Fibroblast of pulmonary artery (primary cell): ENCODE measurements at regions not wholly inside any gene's neighbourhood (a gene's known extent, or its start where the extent isn't known, plus 50 kb on each side); places are given as distances from the start of the nearest gene placed in this dataset.

Experiments used
- DNase-seq: peaks from one replicate; pipeline ENCODE4 v3.0.0-alpha.2; 2010; ENCODE audit warnings: low read depth
- H3K4me3 ChIP-seq: replicated peaks from 2 replicates; pipeline ENCODE4 v1.5.1; 2011; ENCODE audit warnings: low read depth, mild to moderate bottlenecking, control low read depth, low read length, moderate library complexity
- TF ChIP-seq, protein P1 (sequence below): IDR thresholded peaks from 2 replicates; pipeline ENCODE4 v1.5.1; 2011; ENCODE audit warnings: mild to moderate bottlenecking, control low read depth, low read length, inconsistent platforms; ENCODE audit errors: missing control alignments

DNA sequence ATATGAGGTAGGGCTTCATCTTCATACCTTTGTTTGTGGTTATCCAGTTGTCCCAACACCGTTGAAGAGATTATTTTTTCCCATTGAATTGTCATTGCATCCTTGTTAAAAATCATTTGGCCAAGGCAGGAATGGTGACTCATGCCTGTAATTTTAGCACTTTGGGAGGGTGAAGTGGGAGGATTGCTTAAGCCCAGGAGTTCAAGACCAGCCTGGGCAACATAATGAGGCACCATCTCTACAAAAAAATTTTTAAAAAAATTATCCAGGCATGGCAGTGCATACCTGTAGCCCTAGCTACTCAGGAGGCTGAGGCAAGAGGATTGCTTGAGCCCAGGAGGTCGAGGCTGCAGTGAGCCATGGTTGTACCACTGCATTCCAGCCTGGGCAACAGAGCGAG lies 223.9 kb downstream of the TANC2 start:
- peak; percentile 24 for DNase-seq
- TF ChIP-seq, protein P1, sequence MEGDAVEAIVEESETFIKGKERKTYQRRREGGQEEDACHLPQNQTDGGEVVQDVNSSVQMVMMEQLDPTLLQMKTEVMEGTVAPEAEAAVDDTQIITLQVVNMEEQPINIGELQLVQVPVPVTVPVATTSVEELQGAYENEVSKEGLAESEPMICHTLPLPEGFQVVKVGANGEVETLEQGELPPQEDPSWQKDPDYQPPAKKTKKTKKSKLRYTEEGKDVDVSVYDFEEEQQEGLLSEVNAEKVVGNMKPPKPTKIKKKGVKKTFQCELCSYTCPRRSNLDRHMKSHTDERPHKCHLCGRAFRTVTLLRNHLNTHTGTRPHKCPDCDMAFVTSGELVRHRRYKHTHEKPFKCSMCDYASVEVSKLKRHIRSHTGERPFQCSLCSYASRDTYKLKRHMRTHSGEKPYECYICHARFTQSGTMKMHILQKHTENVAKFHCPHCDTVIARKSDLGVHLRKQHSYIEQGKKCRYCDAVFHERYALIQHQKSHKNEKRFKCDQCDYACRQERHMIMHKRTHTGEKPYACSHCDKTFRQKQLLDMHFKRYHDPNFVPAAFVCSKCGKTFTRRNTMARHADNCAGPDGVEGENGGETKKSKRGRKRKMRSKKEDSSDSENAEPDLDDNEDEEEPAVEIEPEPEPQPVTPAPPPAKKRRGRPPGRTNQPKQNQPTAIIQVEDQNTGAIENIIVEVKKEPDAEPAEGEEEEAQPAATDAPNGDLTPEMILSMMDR: no peak
- no peak overlapping the region for H3K4me3 ChIP-seq

DNA sequence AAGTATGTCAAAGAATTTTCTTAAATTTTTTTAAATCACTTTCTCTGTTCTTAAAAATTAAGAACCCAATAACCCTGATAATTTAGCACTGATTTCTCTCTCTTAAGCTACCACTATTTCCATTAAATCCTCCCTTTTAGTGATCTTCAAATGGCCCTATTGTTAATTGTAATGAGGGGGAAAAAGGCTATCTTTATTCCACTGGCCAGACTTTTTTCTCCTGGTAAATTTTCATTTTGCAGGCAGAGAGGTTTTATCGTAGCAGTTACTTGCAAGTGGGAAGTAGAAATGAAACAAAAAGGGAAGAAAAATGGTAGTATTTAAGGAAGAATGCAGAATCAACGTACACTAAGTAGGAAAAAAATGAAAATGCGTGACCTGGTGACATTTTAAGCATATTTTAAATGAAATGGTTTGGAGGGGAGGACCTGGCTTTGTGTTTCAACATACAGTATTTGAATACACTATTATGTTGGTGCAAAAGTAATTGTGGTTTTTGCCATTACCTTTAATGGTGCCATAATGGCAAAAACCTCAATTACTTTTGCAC lies 224.9 kb downstream of the TANC2 start:
- no peak overlapping the region for H3K4me3 ChIP-seq
- TF ChIP-seq, protein P1: no peak
- DNase-seq: no peak

DNA sequence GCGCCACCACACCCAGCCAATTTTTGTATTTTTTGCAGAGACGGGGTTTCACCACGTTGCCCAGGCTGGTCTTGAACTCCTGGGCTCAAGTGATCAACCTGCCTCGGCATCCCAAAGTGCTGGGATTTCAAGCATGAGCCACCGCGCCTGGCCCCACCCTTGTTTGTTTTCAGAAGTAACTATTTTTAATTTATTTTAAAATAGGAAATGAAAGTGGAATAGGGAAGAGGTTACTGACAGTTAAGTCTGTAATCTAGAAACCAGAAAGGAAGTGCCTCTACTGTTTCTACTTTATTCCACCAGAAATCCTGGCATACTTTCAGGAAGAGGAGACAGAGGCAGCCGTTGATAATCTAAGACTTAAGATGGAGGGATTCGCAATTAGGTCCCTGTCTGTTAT lies 225.6 kb downstream of the TANC2 start:
- DNase-seq: no peak
- H3K4me3 ChIP-seq: no peak overlapping the region
- TF ChIP-seq, protein P1: no peak

DNA sequence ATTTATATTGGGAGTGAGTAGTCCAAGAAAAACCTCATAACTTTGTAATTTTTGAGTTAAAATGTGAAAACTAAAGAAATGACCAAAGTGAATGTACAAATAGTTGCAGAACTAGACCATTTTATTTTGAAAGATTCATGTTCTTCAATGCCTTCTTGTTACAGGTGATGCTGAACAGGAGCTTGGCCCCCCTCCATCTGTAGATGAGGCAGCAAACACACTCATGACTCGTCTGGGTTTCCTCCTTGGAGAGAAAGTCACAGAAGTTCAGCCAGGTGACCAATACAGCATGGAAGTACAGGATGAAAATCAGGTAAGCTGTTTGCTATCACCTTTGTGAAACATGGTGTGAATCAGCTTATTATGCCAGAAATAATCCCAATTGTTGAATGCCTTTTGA lies 227.8 kb downstream of the TANC2 start:
- TF ChIP-seq, protein P1: no peak
- H3K4me3 ChIP-seq: no peak overlapping the region
- no peak for DNase-seq

DNA sequence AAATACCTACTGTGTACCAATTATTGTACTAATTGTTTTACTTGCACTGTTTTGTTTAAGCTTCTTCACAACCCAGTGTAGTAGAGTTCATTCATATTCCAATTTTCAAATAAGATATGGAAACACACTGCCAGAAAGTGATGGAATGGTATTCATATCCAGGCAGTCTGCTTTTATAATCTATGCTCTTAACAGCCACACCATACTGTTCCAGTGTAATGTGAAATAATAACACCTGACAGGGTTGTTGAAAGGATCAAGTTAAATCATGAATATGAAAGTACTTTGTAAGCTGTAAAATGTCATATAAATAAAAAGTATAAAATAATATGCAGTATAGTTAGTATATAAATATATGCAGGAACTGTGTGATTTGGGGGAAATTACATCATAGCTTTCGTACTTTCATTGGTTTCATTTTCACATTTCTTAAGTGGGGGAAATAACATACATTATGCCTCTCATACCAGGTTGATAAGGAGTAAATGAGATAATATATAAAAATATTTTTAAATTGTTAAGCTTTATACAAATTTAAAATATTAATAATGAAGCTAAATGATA lies 230.8 kb downstream of the TANC2 start:
- TF ChIP-seq, protein P1: no peak
- no peak for DNase-seq
- no peak overlapping the region for H3K4me3 ChIP-seq

DNA sequence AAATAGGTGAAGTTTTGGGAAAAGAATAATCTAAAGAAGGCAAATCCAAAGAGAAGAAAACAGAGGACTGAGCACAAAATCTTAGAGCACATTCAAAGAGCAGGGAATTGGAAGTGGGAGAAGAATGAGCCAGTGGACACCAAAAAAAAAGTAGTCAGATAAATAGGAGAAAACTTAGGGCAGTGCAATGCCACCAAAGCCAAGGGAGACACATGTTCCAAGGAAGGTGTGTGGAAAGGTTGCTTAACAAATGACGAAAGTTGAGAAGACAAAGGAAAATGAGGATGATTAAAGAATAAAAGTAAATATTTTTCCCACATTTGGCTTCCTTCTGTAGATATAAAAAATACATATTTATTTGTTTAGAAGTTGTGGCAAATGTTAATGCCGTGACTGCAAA lies 237.6 kb downstream of the TANC2 start:
- no peak overlapping the region for H3K4me3 ChIP-seq
- TF ChIP-seq, protein P1: no peak
- no peak for DNase-seq

DNA sequence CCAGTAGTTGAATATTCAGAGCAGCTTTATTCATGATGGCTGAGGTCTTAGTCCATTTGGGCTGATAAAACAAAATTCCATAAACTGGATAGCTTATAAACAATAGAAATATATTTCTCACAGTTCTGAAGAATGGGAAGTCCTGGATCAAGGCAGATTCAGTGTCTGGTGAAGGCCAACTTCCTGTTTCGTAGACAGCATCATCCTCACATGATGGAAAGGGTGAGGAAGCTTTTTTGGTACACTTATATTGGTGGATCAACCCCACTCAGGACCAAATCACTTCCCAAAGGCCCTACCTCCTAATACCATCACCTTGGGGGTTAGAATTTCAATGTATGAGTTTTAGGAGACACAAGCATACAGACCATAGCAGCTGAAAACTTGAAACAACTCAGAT lies 224.2 kb downstream of the CYB561 start:
- DNase-seq: no peak
- TF ChIP-seq, protein P1: no peak
- H3K4me3 ChIP-seq: no peak overlapping the region
